ENCODE measurements at regions not wholly inside any gene's neighbourhood (a gene's known extent, or its start where the extent isn't known, plus 50 kb on each side); places are given as distances from the start of the nearest gene placed in this dataset.

DNA sequence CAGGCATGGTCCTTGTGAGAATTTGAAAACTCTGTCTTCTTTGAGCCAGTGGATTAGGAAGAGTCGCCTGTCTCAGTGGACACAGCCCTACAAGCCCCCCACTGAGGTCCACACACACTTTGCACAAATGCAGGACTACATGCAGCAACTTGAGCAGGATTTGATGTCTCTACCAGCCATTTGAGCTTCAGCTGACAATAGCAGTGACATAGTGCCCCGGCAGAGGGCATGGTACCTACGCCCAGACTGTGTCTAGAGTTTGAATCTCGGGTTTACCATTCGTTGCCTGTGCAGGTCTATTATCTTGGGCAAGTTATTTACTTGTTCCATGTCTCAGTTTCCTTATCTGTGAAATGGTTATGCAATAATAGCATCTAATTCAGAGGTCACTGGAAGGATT, 580.1 kb downstream of the TFAP2B start:
- DNase-seq (ENCODE audit: low spot score), result no peak
- in situ Hi-C loops (cut with MboI; ENCODE audit: low sequenced_read_pairs, unreplicated experiment), result no loop called here
- TF ChIP-seq, protein P1, sequence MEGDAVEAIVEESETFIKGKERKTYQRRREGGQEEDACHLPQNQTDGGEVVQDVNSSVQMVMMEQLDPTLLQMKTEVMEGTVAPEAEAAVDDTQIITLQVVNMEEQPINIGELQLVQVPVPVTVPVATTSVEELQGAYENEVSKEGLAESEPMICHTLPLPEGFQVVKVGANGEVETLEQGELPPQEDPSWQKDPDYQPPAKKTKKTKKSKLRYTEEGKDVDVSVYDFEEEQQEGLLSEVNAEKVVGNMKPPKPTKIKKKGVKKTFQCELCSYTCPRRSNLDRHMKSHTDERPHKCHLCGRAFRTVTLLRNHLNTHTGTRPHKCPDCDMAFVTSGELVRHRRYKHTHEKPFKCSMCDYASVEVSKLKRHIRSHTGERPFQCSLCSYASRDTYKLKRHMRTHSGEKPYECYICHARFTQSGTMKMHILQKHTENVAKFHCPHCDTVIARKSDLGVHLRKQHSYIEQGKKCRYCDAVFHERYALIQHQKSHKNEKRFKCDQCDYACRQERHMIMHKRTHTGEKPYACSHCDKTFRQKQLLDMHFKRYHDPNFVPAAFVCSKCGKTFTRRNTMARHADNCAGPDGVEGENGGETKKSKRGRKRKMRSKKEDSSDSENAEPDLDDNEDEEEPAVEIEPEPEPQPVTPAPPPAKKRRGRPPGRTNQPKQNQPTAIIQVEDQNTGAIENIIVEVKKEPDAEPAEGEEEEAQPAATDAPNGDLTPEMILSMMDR (IDR thresholded peaks at IDR 0.05; ENCODE audit: borderline replicate concordance, control extremely low read depth, extremely low read depth, insufficient read depth, missing control alignments), result no peak

DNA sequence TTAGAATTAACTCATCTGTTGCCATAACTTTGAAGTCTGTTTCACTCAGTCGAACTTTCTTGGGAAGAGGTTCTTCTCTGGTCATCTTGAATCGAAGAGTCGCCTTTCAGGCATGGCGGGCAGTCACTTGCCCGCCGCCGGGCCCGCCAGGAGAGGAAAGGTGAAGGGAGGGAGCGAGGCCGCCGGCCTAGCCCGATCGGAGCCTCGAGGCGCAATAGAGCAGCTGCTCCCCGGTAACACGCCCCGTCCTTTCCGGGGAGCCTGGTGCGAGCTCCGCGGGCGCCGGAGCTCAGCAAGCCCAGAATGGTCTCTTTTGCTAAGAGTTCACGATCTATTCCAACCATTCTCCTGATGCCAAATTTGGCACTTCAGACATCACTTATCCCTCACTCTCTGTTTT, 591.8 kb downstream of the TFAP2B start:
- TF ChIP-seq, protein P1 (IDR thresholded peaks at IDR 0.05; ENCODE audit: borderline replicate concordance, control extremely low read depth, extremely low read depth, insufficient read depth, missing control alignments), result no peak
- no peak for DNase-seq (ENCODE audit: low spot score)
- in situ Hi-C loops (cut with MboI; ENCODE audit: low sequenced_read_pairs, unreplicated experiment), result no loop called here

DNA sequence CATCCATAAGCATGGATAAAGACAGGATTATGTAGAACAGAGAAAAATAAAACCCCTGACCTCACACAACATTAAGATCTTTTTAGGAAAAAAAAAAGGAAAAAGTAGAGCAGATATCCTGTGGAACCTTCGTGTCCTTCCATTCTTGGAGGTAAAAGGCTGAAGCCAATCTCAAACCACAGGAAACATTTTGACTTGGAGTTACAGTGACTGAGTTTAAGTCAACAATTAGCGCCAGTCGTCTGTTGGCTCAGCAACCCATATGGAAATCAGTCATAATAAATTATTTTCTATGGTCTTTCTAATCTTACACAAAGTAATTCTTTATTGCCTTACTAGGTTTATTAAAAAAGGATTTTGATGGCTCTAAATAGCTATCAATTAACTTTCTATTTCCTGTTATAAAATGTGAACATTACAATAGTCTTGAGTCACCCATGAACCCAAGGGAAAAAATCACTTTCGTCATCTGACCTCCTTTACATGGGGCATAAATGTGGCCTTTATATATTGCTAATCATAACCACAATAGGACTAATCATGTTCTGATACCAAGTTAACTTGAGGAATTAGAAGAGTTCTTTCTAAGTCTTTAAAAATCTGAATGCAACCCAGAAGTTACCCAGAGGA, 592.9 kb downstream of the TFAP2B start:
- no peak for DNase-seq (ENCODE audit: low spot score)
- in situ Hi-C loops (cut with MboI; ENCODE audit: low sequenced_read_pairs, unreplicated experiment), result no loop called here
- TF ChIP-seq, protein P1 (IDR thresholded peaks at IDR 0.05; ENCODE audit: borderline replicate concordance, control extremely low read depth, extremely low read depth, insufficient read depth, missing control alignments), result no peak

DNA sequence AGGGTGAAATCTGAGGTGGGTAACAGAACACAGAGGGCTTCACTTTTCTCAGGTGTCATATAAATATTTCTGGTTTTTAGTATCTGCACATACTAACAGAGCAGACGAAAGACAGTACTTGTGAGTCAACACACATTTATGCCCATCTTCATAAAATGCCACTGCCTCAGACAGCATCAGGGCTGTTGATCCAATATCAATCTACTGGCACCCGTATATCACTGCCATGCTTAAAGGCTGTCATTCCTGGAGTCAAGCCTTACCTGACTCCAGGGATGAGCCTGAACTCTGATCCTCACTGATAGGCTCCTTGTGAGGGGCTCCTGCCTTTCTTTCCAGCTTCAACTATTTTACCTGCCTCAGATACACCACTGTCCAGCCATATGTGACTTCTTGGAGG, 595.7 kb downstream of the TFAP2B start:
- DNase-seq (ENCODE audit: low spot score), result no peak
- TF ChIP-seq, protein P1 (IDR thresholded peaks at IDR 0.05; ENCODE audit: borderline replicate concordance, control extremely low read depth, extremely low read depth, insufficient read depth, missing control alignments), result no peak
- in situ Hi-C loops (cut with MboI; ENCODE audit: low sequenced_read_pairs, unreplicated experiment), result no loop called here

DNA sequence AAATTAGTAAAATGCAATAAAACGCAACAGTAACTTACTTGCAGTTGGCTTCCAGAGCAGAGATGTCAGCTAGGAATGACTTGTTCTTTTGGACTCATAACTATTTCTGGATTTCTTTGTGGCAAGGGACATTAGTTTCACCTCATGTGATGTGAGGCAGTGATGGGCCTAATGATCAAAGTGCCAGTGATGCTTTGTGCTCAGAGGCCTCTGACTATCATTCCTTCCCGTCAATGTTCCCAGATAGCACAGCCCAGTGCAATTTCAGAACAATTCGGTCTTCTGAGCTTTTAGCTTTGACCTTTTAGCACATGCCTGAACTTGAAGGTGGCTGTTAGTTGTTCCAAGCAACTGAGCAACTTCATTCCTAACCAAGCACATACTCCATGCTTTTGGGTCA, 596.8 kb downstream of the TFAP2B start:
- in situ Hi-C loops (cut with MboI; ENCODE audit: low sequenced_read_pairs, unreplicated experiment), result no loop called here
- no peak for DNase-seq (ENCODE audit: low spot score)
- TF ChIP-seq, protein P1 (IDR thresholded peaks at IDR 0.05; ENCODE audit: borderline replicate concordance, control extremely low read depth, extremely low read depth, insufficient read depth, missing control alignments), result no peak

DNA sequence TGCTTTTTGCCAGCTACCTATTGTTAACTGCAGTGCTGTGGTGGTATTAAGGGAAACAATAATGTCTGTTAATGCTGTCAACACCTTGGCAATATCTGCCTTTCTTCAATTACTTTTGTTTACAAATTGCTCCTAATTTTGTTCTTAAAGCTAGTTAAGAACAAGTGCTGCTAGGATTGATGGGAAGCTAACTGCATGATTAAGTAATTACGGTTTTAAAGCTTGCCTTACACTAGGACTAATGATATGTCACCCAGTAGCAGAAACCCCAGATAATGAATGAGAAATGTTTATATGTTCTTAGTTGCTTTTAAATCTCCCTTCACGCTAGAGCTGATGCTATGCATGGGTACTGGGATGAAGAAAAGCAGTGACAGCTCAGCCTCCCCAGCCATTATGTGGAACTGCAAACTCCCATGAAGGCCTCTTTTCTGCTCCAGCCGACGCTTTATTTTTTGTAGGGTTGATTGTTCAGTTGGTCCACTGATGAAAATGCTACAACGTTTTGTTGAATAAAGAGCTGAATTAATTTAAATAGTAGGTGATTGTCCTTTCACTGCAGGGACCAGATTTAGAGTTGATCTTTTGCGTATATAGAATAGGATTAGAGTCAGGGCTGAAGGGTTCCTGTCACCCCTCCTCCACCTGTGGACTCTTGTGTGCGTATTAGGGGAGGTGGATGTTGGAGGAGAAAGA, 610.5 kb downstream of the TFAP2B start:
- no peak for DNase-seq (ENCODE audit: low spot score)
- in situ Hi-C loops (cut with MboI; ENCODE audit: low sequenced_read_pairs, unreplicated experiment), result no loop called here
- TF ChIP-seq, protein P1 (IDR thresholded peaks at IDR 0.05; ENCODE audit: borderline replicate concordance, control extremely low read depth, extremely low read depth, insufficient read depth, missing control alignments), result no peak

All from GM13976 (cell line).